Omental fat pad (tissue), 3 donors: ENCODE measurements at regions not wholly inside any gene's neighbourhood (a gene's known extent, or its start where the extent isn't known, plus 50 kb on each side); places are given as distances from the start of the nearest gene placed in this dataset.

ENCODE experiments used
- ATAC-seq: fragments of 150-250 bp; one replicate; pipeline ENCODE4 v1.9.1; 2016; ENCODE audit warnings: mild to moderate bottlenecking, moderate library complexity; ENCODE audit not compliant: low FRiP score
- DNase-seq: peaks from one replicate; pipeline ENCODE4 v3.0.0-alpha.2; 2019; ENCODE audit warnings: low spot score
- TF ChIP-seq, protein P1 (sequence below), 3 donors: fragments of 450-650 bp; IDR thresholded peaks; one replicate each; pipeline ENCODE4 v1.5.1; 2016 to 2017; ENCODE audit warnings: antibody characterized with exemption in 3 of 3, mild to moderate bottlenecking in 3 of 3, moderate library complexity in 2 of 3

DNA sequence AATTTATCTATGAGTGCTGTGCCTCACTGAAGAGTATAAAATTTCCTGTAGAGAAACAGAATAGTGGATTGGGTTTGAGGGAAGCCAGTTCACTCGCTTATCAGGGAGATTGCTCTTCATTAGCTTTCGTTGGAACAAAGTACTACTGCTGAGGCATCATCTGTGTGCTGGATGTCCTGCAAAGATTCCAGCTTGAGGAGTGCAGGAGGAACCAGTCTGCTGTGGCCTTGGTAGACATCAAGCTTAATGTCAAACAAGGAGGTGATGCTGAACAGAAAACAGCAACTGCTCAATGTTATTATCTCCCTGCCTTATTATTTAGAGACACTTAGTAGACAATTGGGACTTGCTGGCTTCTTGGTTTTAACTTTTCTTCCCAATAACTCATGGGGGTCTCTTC, 297.5 kb upstream of the DPH6 start:
- ATAC-seq, result no peak
- TF ChIP-seq, protein P1, sequence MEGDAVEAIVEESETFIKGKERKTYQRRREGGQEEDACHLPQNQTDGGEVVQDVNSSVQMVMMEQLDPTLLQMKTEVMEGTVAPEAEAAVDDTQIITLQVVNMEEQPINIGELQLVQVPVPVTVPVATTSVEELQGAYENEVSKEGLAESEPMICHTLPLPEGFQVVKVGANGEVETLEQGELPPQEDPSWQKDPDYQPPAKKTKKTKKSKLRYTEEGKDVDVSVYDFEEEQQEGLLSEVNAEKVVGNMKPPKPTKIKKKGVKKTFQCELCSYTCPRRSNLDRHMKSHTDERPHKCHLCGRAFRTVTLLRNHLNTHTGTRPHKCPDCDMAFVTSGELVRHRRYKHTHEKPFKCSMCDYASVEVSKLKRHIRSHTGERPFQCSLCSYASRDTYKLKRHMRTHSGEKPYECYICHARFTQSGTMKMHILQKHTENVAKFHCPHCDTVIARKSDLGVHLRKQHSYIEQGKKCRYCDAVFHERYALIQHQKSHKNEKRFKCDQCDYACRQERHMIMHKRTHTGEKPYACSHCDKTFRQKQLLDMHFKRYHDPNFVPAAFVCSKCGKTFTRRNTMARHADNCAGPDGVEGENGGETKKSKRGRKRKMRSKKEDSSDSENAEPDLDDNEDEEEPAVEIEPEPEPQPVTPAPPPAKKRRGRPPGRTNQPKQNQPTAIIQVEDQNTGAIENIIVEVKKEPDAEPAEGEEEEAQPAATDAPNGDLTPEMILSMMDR (IDR thresholded peaks at IDR 0.05), result no peak
- no peak for DNase-seq

DNA sequence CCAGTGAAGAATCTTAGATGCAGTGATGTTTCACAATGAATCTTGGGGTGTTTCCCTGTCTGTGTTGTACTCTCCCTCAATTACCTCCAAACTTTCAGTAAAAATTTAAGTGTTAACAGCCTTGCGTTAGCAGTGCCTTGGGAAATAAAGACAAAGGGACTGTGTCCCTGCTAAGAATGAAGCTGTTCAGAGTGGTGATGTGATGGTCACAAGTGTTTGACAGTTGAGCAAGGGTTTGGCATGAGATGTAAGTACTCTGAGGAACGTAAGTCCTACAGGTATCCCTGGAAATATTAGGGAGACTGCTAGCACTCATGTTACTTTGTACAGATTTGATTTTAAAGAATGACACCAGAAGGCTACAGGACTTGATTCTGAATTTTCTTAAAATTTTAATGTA, 304.3 kb upstream of the DPH6 start:
- ATAC-seq (no peak), DNase-seq (no peak)
- TF ChIP-seq, protein P1 (IDR thresholded peaks at IDR 0.05), result no peak

DNA sequence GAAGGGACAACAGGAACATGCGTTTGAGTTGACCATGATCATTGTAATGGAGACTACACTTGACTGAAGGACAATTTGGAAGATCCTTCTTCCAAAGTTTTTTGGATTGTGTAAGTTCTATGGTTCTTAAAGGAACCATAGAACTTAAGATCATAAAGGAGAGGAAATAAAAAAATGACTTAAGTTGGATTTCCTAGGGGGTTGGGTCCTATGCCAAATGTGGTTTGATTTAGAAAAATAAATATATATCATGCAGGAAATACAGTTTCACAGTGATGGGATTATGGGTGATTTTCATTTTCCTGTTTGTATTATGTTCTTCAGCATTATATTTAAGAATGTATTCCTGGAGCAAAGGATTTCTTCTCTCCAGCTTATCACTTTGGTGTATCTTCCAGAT, 305.5 kb upstream of the DPH6 start:
- DNase-seq, result no peak
- TF ChIP-seq, protein P1 (IDR thresholded peaks at IDR 0.05), result no peak
- ATAC-seq, result no peak

DNA sequence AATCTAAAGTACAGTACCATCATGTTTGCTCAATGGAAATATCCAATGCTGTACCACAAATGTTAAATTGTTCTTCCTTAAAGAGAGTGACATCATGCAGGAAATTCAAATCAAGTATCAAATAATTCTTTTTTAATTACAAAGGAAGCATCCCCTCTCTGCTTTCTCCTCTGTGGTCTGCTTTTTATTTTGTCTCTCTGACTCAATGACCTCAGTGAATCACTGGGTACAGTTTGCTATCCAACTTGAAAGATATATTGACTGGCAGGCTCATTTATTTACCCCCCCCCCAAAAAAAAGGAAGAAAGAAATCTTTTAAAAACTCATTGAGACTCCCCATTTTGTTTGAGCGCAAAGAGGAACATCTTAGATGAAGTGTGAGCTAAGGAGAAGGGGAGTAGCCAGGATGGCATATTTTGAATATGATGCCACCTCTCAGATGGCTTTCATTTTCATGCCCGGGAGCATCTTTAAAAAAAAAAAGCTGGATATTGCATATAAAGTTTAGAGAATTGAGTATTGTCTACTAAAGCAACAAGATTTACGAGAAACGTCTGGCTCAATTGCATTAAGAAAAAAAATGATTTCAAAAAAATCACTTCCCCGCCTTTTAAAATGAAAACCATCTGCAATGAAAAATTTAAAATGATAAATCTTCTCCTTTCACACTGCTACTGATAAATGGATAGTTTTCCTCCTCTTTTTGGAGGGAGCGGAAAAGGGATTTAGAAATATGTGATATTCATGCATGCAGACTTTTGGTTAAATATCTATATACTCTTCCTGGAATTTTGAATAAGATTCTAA, 307.1 kb upstream of the DPH6 start:
- TF ChIP-seq, protein P1 (IDR thresholded peaks at IDR 0.05), result no peak
- DNase-seq, result no peak
- no peak for ATAC-seq

DNA sequence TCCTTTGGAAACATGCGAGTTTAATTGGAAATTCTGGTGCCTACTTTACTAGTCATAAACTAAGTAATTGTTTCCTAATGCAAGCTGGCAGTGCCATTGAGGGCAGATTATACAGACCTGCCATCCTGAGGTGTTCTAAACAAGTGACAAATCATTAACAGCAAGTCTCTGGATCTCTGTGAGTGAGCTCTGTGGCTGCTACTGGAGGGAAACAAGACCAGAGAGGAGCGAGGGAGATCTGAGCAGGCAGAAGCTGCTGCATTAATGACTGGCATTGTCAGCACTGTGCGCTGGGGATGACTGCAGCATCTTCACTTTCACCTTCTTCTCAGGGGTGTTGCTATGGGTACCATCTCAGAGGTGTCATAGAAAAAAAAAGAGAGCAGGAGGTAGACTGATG, 308.4 kb upstream of the DPH6 start:
- DNase-seq, result no peak
- TF ChIP-seq, protein P1 (IDR thresholded peaks at IDR 0.05), result no peak
- no peak for ATAC-seq

DNA sequence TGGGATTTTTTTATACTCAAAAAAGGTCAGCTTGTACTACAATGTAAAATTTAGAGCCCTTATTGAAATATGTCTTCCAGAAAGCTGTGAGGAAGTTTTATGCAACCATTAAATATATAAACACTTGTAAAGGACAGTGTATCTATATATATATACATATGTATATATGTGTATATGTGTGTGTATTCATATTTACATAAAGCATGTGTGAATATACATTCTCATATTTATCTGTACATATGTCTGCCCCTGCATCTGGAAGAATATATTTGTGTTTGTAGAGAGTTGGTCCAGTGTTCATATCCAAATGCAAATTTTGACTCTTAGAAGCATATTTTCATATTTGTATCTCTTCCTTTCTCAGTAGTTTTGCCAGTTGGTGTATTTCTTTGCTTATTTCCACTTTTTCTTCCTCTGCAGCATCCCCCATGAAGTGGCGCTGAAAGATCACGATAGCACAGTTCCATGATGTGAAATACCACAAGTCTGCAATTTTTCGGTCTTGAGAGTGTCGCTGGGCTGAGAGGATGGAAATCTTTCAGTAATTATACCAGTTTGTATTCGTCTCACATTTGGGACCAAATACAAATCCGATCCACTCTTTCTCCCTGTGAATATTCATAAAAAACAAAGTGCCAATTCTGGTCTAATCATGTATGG, 311.7 kb upstream of the DPH6 start:
- ATAC-seq, result no peak
- TF ChIP-seq, protein P1 (IDR thresholded peaks at IDR 0.05), result no peak
- no peak for DNase-seq

DNA sequence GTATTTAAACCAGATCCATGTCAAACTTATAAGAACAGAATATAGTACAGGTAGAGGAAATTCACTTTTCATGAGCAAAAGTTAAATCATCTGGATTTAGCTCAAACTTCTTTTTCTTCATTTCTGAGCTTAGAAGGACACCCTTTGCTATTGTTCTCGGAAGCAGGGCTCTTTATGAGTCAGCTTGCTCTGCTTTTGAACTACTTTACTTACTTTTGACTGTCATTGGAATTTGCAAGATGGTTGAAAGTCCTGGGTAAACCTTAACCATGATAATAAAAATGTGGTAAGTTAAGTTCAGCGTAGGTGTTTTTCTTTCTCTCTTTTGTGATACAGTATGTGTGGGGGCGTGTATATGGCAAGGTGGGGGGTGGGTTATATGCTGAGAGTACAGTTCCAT, 312.7 kb upstream of the DPH6 start:
- TF ChIP-seq, protein P1 (IDR thresholded peaks at IDR 0.05), result no peak
- DNase-seq (no peak), ATAC-seq (no peak)
